ENCODE measurements at regions not wholly inside any gene's neighbourhood (a gene's known extent, or its start where the extent isn't known, plus 50 kb on each side); places are given as distances from the start of the nearest gene placed in this dataset.
"Not testable (repeated sequence)": the region's sequence is repeated elsewhere in the genome, so short reads cannot be mapped to it uniquely, and the experiment has no call there.

GRCh38 chr10:3919709-3920308 is 134.8 kb upstream of the KLF6 start:
- no peak for DNase-seq (ENCODE audit: low spot score)
- FAIRE-seq, result no peak

- FAIRE-seq; DNase-seq (ENCODE audit: low spot score): not testable (repeated sequence)
These were observed 132.4 kb upstream of the KLF6 start for GRCh38 chr10:3917392-3917791.

DNA sequence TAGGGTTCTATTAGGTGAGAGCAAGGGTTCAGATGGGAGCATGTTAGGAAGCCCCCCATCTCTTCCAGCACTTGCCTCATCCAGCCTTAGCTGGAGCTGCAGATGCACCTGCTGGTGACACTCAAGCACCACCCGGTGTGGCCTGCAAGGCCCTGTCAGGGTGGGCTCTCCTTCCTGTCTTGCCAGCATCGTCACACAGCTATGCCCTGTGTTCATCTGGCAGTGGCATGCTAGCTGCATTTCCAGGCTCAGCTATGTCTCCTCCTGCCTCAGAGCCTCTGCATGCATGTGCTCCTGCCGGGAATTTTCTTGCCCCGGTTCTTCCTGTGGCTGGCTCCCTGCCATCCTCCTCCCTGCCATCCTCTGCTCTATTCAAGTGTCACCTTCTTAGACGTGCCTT is 129.7 kb upstream of the KLF6 start:
- FAIRE-seq, result no peak

DNA sequence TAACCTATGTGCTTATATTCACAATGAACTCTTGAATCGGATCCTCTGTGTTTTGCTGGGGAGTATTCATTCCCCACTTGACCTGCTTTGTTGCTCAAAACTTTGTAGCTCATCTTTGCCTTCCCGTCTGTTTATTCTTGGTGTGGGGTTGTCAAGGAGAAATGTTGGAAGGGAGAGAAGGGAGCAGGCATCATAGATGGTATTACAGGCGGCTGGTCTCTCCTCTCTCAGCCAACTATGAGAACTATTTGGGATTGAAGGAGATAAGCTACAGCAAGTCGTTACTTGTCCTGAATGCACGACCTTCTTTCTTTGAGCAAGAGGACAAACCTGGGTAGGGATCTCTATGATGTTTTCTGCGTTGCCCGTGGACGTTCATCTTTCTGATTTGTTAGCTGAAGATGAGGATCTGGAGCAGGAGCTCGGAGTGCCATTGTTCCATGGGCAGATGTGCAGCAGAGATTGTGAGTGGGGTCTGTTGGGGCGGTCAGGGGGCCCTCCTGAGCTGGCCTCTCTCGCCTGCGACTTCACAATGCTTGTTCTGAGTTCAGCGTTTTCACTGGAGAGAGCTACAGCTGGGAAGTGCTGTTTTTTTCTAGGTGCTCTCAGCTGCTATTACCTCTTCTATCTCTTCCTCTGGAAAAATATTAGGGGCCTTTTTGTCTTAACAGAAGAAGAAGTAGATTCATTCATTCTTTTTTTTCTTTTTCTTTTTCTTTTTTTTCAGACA is 126.9 kb upstream of the KLF6 start:
- DNase-seq (ENCODE audit: low spot score) (no peak), FAIRE-seq (no peak)

More for the DNA sequence above, 129.7 kb upstream of the KLF6 start:
- no peak for DNase-seq (ENCODE audit: low spot score)

- DNase-seq (ENCODE audit: low spot score) (no peak), FAIRE-seq (no peak)
These were observed 126.2 kb upstream of the KLF6 start for GRCh38 chr10:3911241-3911640.

- FAIRE-seq, result no peak
- DNase-seq (ENCODE audit: low spot score), result no peak
These were observed 124.3 kb upstream of the KLF6 start for GRCh38 chr10:3909339-3909738.

- DNase-seq (ENCODE audit: low spot score), result no peak
- FAIRE-seq, result no peak
These were observed 123.2 kb upstream of the KLF6 start for GRCh38 chr10:3908183-3908582.

- FAIRE-seq (no peak), DNase-seq (ENCODE audit: low spot score) (no peak)
These were observed 122.5 kb upstream of the KLF6 start for GRCh38 chr10:3907514-3907913.

GRCh38 chr10:3906511-3907111 is 121.6 kb upstream of the KLF6 start:
- no peak for FAIRE-seq
- no peak for DNase-seq (ENCODE audit: low spot score)

DNA sequence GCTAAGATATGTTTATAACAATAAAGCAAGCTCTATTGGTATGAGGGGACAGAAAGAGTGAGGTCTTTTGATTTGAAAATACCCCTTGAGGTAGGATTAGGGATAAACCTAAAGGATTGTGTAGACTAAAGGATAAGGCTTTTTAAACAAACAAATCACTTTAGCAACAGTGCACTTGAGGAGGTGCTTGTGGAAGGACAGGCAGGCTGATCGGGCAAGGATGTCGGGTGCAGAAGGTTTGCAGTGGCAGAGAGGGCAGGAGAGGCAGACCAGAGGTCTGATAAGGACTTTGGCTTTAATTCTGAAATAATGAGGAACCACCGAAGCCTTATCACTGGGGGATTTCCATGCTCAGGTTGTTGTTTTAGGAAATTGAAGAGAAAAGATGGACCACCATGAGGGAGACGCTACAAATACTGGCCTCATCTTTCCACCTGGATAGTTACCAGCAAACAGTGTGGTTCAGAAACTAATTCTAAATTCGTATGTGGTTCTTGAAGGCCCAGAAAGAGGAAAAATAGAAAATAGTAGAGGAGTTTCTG is 119.5 kb upstream of the KLF6 start:
- no peak for DNase-seq (ENCODE audit: low spot score)
- no peak for FAIRE-seq

DNA sequence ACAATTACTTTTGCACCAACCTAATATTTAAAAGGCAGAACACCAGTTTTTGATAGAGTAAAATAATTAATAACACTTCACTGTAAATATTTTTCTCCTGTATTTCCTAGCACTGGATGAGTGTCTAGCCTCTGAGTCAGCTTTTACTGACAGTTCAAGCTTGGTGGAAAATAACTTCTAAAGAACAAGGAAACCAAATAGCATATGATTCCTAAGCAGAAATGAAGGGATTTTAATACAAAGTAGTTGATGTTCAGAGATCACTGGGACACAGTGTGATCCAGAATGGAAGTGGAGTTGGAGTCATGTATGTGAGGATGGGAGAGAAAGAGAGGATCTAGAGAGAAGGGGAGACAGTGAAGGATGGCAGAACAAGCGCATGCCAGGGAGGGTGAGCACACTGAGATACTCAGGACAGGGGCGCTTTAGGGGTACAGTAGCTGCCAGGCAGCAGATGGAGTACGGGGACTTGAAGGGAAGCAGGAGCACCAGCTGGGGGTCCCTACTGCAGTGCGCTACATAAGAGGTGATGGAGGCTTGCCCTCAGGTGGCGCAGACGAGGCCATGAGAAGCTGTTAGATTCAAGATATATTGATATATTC is 117.9 kb upstream of the KLF6 start:
- no peak for FAIRE-seq
- DNase-seq (ENCODE audit: low spot score), result no peak

GRCh38 chr10:3902054-3902808 is 117.2 kb upstream of the KLF6 start:
- no peak for DNase-seq (ENCODE audit: low spot score)
- no peak for FAIRE-seq

DNA sequence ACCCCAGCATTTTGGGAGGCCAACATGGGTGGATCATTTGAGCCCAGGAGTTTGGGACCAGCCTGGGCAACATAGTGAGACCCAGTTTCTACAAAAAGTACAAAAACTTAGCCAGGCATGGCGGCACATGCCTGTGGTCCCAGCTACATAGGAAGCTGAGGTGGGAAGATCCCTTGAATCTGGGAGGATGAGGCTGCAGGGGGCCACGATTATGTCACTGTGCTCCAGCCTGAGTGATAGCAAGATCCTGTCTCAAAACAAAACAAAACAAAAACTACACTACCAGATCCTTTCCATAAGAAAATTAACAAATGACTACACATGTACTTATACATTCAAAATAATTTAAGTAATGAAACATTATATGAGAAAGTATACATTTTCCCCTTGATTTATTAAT is 116.4 kb upstream of the KLF6 start:
- FAIRE-seq, result no peak
- no peak for DNase-seq (ENCODE audit: low spot score)

- FAIRE-seq (no peak), DNase-seq (ENCODE audit: low spot score) (no peak)
These were observed 115.4 kb upstream of the KLF6 start for GRCh38 chr10:3900391-3900790.

- FAIRE-seq, result no peak
These were observed 113.8 kb upstream of the KLF6 start for GRCh38 chr10:3898821-3899220.

DNA sequence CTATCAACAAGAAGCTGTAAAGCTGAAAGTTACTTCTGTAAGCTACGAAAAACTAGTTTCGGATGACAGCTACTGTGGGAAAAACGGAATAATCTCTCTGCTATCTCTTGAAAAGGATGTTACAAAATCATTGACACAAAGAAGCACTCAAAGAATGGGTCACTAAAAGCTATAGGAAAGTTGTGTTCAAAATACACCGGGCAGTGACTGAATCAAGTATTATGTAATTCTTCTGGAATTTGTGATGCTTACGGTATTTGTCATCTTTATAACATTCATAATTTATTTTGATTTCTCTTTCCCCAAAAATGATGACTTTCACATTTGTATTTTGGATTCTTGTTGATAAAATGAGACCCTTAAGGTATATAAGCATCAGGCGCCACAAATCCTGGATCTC is 112.1 kb upstream of the KLF6 start:
- FAIRE-seq, result no peak
- no peak for DNase-seq (ENCODE audit: low spot score)

More at GRCh38 chr10:3898821-3899220, 113.8 kb upstream of the KLF6 start:
- no peak for DNase-seq (ENCODE audit: low spot score)

DNA sequence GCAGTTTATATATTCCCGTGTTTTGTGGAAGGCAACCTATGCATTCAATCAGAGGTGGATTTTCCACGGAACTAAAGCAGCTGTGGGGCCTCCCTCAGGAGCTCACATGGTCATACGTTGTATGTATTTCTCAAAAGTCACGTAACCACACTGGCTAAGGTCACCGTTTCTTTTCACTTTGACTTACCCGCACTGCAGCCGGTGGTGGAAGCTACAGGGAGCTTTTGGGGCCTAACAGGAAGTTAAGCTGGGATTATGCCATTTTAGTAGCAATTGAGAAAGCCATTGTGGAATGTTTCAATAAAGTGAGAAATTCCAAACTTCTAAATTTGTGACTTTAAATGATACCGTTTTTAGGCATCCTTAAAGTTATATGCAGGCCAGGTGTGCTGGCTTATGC is 111.2 kb upstream of the KLF6 start:
- DNase-seq (ENCODE audit: low spot score), result no peak
- no peak for FAIRE-seq

- FAIRE-seq (no peak), DNase-seq (ENCODE audit: low spot score) (no peak)
These were observed 110.1 kb upstream of the KLF6 start for GRCh38 chr10:3895045-3895631.

GRCh38 chr10:3893901-3894563 is 109.0 kb upstream of the KLF6 start:
- DNase-seq (ENCODE audit: low spot score) (no peak), FAIRE-seq (no peak)
